HEK293T (cell line): ENCODE measurements at regions not wholly inside any gene's neighbourhood (a gene's known extent, or its start where the extent isn't known, plus 50 kb on each side); places are given as distances from the start of the nearest gene placed in this dataset.

ENCODE experiments used
- CTCF ChIA-PET: fragments of 350-600 bp; formaldehyde crosslinking; extraction: SDS; loops from one replicate; lab custom pipeline; 2021; ENCODE audit warnings: antibody characterized with exemption, inconsistent platforms; lab: Yijun Ruan, JAX
- POLR2A ChIA-PET: fragments of 350-600 bp; formaldehyde crosslinking; extraction: SDS; loops from one replicate; lab custom pipeline; 2020; ENCODE audit warnings: antibody characterized with exemption, inconsistent platforms; lab: Yijun Ruan, JAX
- DNase-seq: peaks from one replicate; pipeline ENCODE4 v3.0.0; 2012; ENCODE audit warnings: mixed read lengths; ENCODE audit errors: extremely low spot score
- ARNT ChIP-seq: fragments of 450-650 bp; IDR thresholded peaks from 2 replicates; pipeline ENCODE4 v1.6.1; 2017; ENCODE audit warnings: mild to moderate bottlenecking
- BHLHE40 ChIP-seq: fragments of 450-650 bp; IDR thresholded peaks from 2 replicates; pipeline ENCODE4 v1.6.1; 2016; ENCODE audit warnings: mild to moderate bottlenecking, moderate library complexity, borderline replicate concordance
- CTBP1 ChIP-seq: fragments of 450-650 bp; IDR thresholded peaks from 2 replicates; pipeline ENCODE4 v1.6.1; 2016; ENCODE audit warnings: borderline replicate concordance
- ELF4 ChIP-seq: fragments of 450-650 bp; IDR thresholded peaks from 2 replicates; pipeline ENCODE4 v1.6.1; 2017; ENCODE audit warnings: antibody characterized with exemption
- FOXA1 ChIP-seq: fragments of 450-650 bp; IDR thresholded peaks from 2 replicates; pipeline ENCODE4 v1.6.1; 2016; ENCODE audit warnings: mild to moderate bottlenecking
- FOXK2 ChIP-seq: fragments of 450-650 bp; IDR thresholded peaks from 2 replicates; pipeline ENCODE4 v1.6.1; 2016; ENCODE audit warnings: mild to moderate bottlenecking
- FOXM1 ChIP-seq: fragments of 450-650 bp; IDR thresholded peaks from 2 replicates; pipeline ENCODE4 v1.6.1; 2017; ENCODE audit warnings: mild to moderate bottlenecking, borderline replicate concordance
- HDGF ChIP-seq: fragments of 450-650 bp; IDR thresholded peaks from 2 replicates; pipeline ENCODE4 v1.6.1; 2017; ENCODE audit warnings: antibody characterized with exemption, borderline replicate concordance
- L3MBTL2 ChIP-seq: fragments of 450-650 bp; conservative IDR thresholded peaks from 2 replicates; pipeline ENCODE4 v1.6.1; 2016; ENCODE audit warnings: mild to moderate bottlenecking
- LEF1 ChIP-seq: fragments of 450-650 bp; IDR thresholded peaks from 2 replicates; pipeline ENCODE4 v1.6.1; 2017; ENCODE audit warnings: mild to moderate bottlenecking, borderline replicate concordance
- NFRKB ChIP-seq: fragments of 450-650 bp; IDR thresholded peaks from 2 replicates; pipeline ENCODE4 v1.6.1; 2016; ENCODE audit warnings: mild to moderate bottlenecking, moderate library complexity
- SP1 ChIP-seq: fragments of 450-650 bp; IDR thresholded peaks from 2 replicates; pipeline ENCODE4 v1.6.1; 2017
- SUZ12 ChIP-seq: fragments of 450-650 bp; IDR thresholded peaks from 2 replicates; pipeline ENCODE4 v1.6.1; 2016; ENCODE audit warnings: mild to moderate bottlenecking
- TARDBP ChIP-seq: fragments of 450-650 bp; IDR thresholded peaks from 2 replicates; pipeline ENCODE4 v1.6.1; 2016
- ZNF384 ChIP-seq: fragments of 450-650 bp; IDR thresholded peaks from 2 replicates; pipeline ENCODE4 v1.6.1; 2016
- TF ChIP-seq, protein P1 (sequence below): fragments of 450-650 bp; IDR thresholded peaks from 2 replicates; pipeline ENCODE4 v1.6.1; 2016

- POLR2A ChIA-PET, result no interaction called here
- CTCF ChIA-PET, result no interaction called here
These were observed 346.7 kb upstream of the PPARGC1A start for GRCh38 chr4:24236532-24236931.

DNA sequence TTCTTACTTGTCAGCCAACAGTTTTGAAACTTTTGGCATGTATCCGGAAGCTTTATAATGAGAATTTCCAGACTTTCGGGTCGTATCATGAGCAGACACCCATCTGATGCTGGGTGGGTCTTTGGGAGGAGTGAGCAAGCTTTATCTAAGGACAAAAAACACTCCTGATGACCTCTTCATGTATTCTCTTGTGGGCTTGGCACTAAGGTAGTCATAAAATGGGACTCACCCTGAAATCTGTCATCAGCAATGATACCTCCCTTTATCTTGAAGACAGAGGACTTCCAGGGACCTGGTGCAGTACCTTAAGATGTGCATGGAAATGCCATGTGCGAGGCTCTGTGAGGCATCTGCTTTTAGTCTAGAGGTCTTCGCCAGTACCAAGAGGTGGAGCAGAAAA is 346.3 kb upstream of the PPARGC1A start:
- CTCF ChIA-PET, result no interaction called here
- no peak for TF ChIP-seq ARNT
- no peak for TF ChIP-seq LEF1
- no peak for TF ChIP-seq BHLHE40
- TF ChIP-seq SP1, result no peak
- TF ChIP-seq HDGF, result no peak
- no peak for TF ChIP-seq FOXK2
- TF ChIP-seq SUZ12, result no peak
- TF ChIP-seq ZNF384, result no peak
- TF ChIP-seq CTBP1, result no peak
- no peak for TF ChIP-seq L3MBTL2
- TF ChIP-seq TARDBP, result no peak
- TF ChIP-seq FOXM1, result no peak
- no peak for DNase-seq
- POLR2A ChIA-PET, result no interaction called here

More at GRCh38 chr4:24236532-24236931, 346.7 kb upstream of the PPARGC1A start:
- TF ChIP-seq ARNT (no peak), CTBP1 (no peak), SP1 (no peak), BHLHE40 (no peak), TARDBP (no peak), L3MBTL2 (no peak), HDGF (no peak), ZNF384 (no peak), FOXK2 (no peak), NFRKB (no peak), SUZ12 (no peak), LEF1 (no peak), ELF4 (no peak), FOXA1 (no peak), FOXM1 (no peak)
- TF ChIP-seq, protein P1, sequence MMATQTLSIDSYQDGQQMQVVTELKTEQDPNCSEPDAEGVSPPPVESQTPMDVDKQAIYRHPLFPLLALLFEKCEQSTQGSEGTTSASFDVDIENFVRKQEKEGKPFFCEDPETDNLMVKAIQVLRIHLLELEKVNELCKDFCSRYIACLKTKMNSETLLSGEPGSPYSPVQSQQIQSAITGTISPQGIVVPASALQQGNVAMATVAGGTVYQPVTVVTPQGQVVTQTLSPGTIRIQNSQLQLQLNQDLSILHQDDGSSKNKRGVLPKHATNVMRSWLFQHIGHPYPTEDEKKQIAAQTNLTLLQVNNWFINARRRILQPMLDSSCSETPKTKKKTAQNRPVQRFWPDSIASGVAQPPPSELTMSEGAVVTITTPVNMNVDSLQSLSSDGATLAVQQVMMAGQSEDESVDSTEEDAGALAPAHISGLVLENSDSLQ, result no peak
- no peak for DNase-seq

GRCh38 chr4:24235618-24236017 is 345.8 kb upstream of the PPARGC1A start:
- no peak for DNase-seq
- POLR2A ChIA-PET, result no interaction called here

GRCh38 chr4:24234288-24234848 is 344.5 kb upstream of the PPARGC1A start:
- no peak for DNase-seq
- TF ChIP-seq FOXK2, result no peak
- TF ChIP-seq FOXA1, result no peak
- TF ChIP-seq FOXM1, result no peak
- TF ChIP-seq, protein P1, result no peak
- no peak for TF ChIP-seq ARNT
- TF ChIP-seq SP1, result no peak
- TF ChIP-seq ZNF384, result no peak
- no peak for TF ChIP-seq L3MBTL2
- TF ChIP-seq TARDBP, result no peak
- TF ChIP-seq LEF1, result no peak
- TF ChIP-seq HDGF, result no peak
- TF ChIP-seq SUZ12, result no peak
- TF ChIP-seq BHLHE40, result no peak
- TF ChIP-seq CTBP1, result no peak
- no peak for TF ChIP-seq NFRKB
- TF ChIP-seq ELF4, result no peak
- ChIA-PET CTCF (no interaction called here), POLR2A (no interaction called here)

More at GRCh38 chr4:24235618-24236017, 345.8 kb upstream of the PPARGC1A start:
- CTCF ChIA-PET, result no interaction called here
- TF ChIP-seq CTBP1 (no peak), HDGF (no peak), FOXK2 (no peak), ZNF384 (no peak), ARNT (no peak), NFRKB (no peak), BHLHE40 (no peak), L3MBTL2 (no peak), SUZ12 (no peak), ELF4 (no peak), FOXA1 (no peak), SP1 (no peak), FOXM1 (no peak), TARDBP (no peak), LEF1 (no peak)
- TF ChIP-seq, protein P1, result no peak

DNA sequence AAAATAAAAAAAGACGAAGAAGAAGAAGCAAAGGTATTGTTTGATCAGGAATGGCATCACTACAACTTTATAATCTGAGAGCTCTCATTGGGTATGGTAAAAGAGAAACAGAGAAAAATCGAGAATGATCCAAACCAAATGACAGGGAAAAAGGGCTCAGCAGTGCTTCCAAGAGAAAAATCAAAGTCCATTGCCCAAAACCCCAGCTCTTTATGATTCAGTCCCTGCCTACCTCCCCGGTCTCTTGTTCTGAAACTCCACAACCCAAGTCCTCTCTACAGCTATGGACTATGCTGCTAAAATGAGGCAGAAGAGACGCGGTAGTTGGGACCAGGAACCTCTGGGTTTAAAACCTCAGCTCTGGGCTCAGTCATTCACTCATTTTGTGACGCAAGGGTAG is 341.1 kb upstream of the PPARGC1A start:
- no peak for TF ChIP-seq LEF1
- TF ChIP-seq NFRKB, result no peak
- TF ChIP-seq FOXK2, result no peak
- TF ChIP-seq SP1, result no peak
- no peak for TF ChIP-seq SUZ12
- no peak for TF ChIP-seq ZNF384
- TF ChIP-seq ELF4, result no peak
- no peak for TF ChIP-seq FOXM1
- TF ChIP-seq CTBP1, result no peak
- TF ChIP-seq L3MBTL2, result no peak
- no peak for TF ChIP-seq HDGF
- TF ChIP-seq BHLHE40, result no peak
- no peak for TF ChIP-seq TARDBP
- no peak for TF ChIP-seq ARNT
- TF ChIP-seq FOXA1, result no peak
- TF ChIP-seq, protein P1, result no peak
- ChIA-PET CTCF (no interaction called here), POLR2A (no interaction called here)
- DNase-seq, result no peak
